Liver (tissue), 8 donors: ENCODE measurements at regions not wholly inside any gene's neighbourhood (a gene's known extent, or its start where the extent isn't known, plus 50 kb on each side); places are given as distances from the start of the nearest gene placed in this dataset.

ENCODE experiments used
- DNase-seq: peaks from one replicate; pipeline ENCODE4 v3.0.0-alpha.2; 2017; ENCODE audit warnings: low spot score
- H3K27ac ChIP-seq, 2 donors: one replicate each; pipeline ENCODE4 v1.7.0; 2013; ENCODE audit warnings: inconsistent platforms in 2 of 2, low read length in 2 of 2, control low read depth in 1 of 2, low read depth in 1 of 2, mild to moderate bottlenecking in 1 of 2
- H3K27me3 ChIP-seq, 4 donors: one replicate each; pipeline versions ENCODE4 v1.6.1 to v1.7.0; 2013; ENCODE audit warnings: low read length in 3 of 4, inconsistent platforms in 1 of 4, mild to moderate bottlenecking in 1 of 4, moderate library complexity in 1 of 4; ENCODE audit not compliant: control insufficient read depth in 4 of 4, insufficient read depth in 4 of 4
- H3K36me3 ChIP-seq, 4 donors: one replicate each; pipeline versions ENCODE4 v1.6.1 to v1.7.0; 2013; ENCODE audit warnings: low read length in 3 of 4, mild to moderate bottlenecking in 3 of 4, low read depth in 1 of 4, moderate library complexity in 1 of 4; ENCODE audit not compliant: control insufficient read depth in 4 of 4, insufficient read depth in 3 of 4
- H3K4me1 ChIP-seq, 4 donors: one replicate each; pipeline versions ENCODE4 v1.6.1 to v1.7.0; 2013; ENCODE audit warnings: low read length in 3 of 4, mild to moderate bottlenecking in 3 of 4, moderate library complexity in 1 of 4; ENCODE audit not compliant: control insufficient read depth in 4 of 4, insufficient read depth in 4 of 4
- H3K4me3 ChIP-seq, 3 donors: one replicate each; pipeline versions ENCODE4 v1.6.1 to v1.7.0; 2013; ENCODE audit warnings: low read length in 3 of 3, control low read depth in 1 of 3, low read depth in 1 of 3, mild to moderate bottlenecking in 1 of 3
- H3K9ac ChIP-seq, 2 donors: one replicate each; pipeline ENCODE4 v1.7.0; 2013; ENCODE audit warnings: low read length in 2 of 2, mild to moderate bottlenecking in 2 of 2, moderate library complexity in 2 of 2, control low read depth in 1 of 2, low read depth in 1 of 2
- H3K9me3 ChIP-seq, 4 donors: one replicate each; pipeline versions ENCODE4 v1.6.1 to v1.7.0; 2013; ENCODE audit warnings: low read length in 3 of 4; ENCODE audit not compliant: control insufficient read depth in 4 of 4
- ATF3 ChIP-seq: IDR thresholded peaks from 2 replicates; pipeline ENCODE4 v1.6.1; 2016; ENCODE audit warnings: antibody characterized with exemption
- CTCF ChIP-seq: fragments of 150-350 bp; IDR thresholded peaks from 2 replicates; pipeline ENCODE4 v1.5.1; 2017; ENCODE audit warnings: improper control_type of control experiment, low read depth, low read length; ENCODE audit not compliant: missing input control
- EGR1 ChIP-seq, 2 donors: IDR thresholded peaks; 2 replicates each; pipeline ENCODE4 v1.6.1; 2016 to 2018; ENCODE audit warnings: antibody characterized with exemption in 2 of 2, low read depth in 2 of 2
- FOXA1 ChIP-seq: IDR thresholded peaks from 2 replicates; pipeline ENCODE4 v1.6.1; 2016; ENCODE audit warnings: antibody characterized with exemption
- FOXA2 ChIP-seq: IDR thresholded peaks from 2 replicates; pipeline ENCODE4 v1.6.1; 2016; ENCODE audit warnings: antibody characterized with exemption
- GABPA ChIP-seq, 2 donors: IDR thresholded peaks in 1 of 2; conservative IDR thresholded peaks in 1 of 2; 2 replicates each; pipeline ENCODE4 v1.6.1; 2016; ENCODE audit warnings: antibody characterized with exemption in 2 of 2, mild to moderate bottlenecking in 1 of 2, moderate library complexity in 1 of 2
- HNF4A ChIP-seq, 2 donors: conservative IDR thresholded peaks; 2 replicates each; pipeline ENCODE4 v1.6.1; 2016; ENCODE audit warnings: antibody characterized with exemption in 2 of 2, mild to moderate bottlenecking in 2 of 2
- HNF4G ChIP-seq: IDR thresholded peaks from 2 replicates; pipeline ENCODE4 v1.6.1; 2016; ENCODE audit warnings: antibody characterized with exemption
- JUND ChIP-seq, 2 donors: IDR thresholded peaks; 2 replicates each; pipeline ENCODE4 v1.6.1; 2016; ENCODE audit warnings: antibody characterized with exemption in 2 of 2
- MAX ChIP-seq: IDR thresholded peaks from 2 replicates; pipeline ENCODE4 v1.6.1; 2016; ENCODE audit warnings: antibody characterized with exemption
- NR2F2 ChIP-seq: IDR thresholded peaks from 2 replicates; pipeline ENCODE4 v1.6.1; 2016; ENCODE audit warnings: antibody characterized with exemption
- RAD21 ChIP-seq, 2 donors: IDR thresholded peaks; 2 replicates each; pipeline ENCODE4 v1.6.1; 2016; ENCODE audit warnings: antibody characterized with exemption in 2 of 2, mild to moderate bottlenecking in 2 of 2
- REST ChIP-seq: IDR thresholded peaks from 2 replicates; pipeline ENCODE4 v1.6.1; 2016; ENCODE audit warnings: antibody characterized with exemption, mild to moderate bottlenecking
- RXRA ChIP-seq, 2 donors: IDR thresholded peaks; 2 replicates each; pipeline ENCODE4 v1.6.1; 2017 to 2018; ENCODE audit warnings: antibody characterized with exemption in 2 of 2, mild to moderate bottlenecking in 1 of 2
- SP1 ChIP-seq: IDR thresholded peaks from 2 replicates; pipeline ENCODE4 v1.6.1; 2018; ENCODE audit warnings: antibody characterized with exemption, mild to moderate bottlenecking
- ZBTB33 ChIP-seq: IDR thresholded peaks from 2 replicates; pipeline ENCODE4 v1.6.1; 2016; ENCODE audit warnings: antibody characterized with exemption
- WGBS: extraction: QIAGEN DNeasy Blood & Tissue Kit; methylation state at CpG from one replicate; pipeline ENCODE4 v1.1.7; 2013; 5-methylcytosine and 5-hydroxymethylcytosine counted together
- donor health status: healthy.
- donor health status: healthy.
- donor health status: healthy.
- donor health status: healthy.
- donor health status: healthy.

- no peak for DNase-seq
- no peaks in the 10 kb centered on the region for H3K9me3 ChIP-seq
- no peak overlapping the region for H3K4me3 ChIP-seq
- no peaks in the 10 kb centered on the region for H3K36me3 ChIP-seq
- WGBS = 85% methylated on average over 13 of the region's 13 CpGs
- no peaks in the 10 kb centered on the region for H3K27me3 ChIP-seq
- TF ChIP-seq JUND (IDR thresholded peaks at IDR 0.05) = no peak
- no peak for TF ChIP-seq HNF4A (conservative IDR thresholded peaks at IDR 0.05)
- no peak for TF ChIP-seq RXRA (IDR thresholded peaks at IDR 0.05)
- no peak for TF ChIP-seq MAX
- TF ChIP-seq FOXA2 = no peak
- TF ChIP-seq ZBTB33 = no peak
- no peak for TF ChIP-seq SP1
- no peak for TF ChIP-seq REST
- no peak for TF ChIP-seq FOXA1
- TF ChIP-seq HNF4G = no peak
- TF ChIP-seq RAD21 (IDR thresholded peaks at IDR 0.05) = no peak
- TF ChIP-seq EGR1 (IDR thresholded peaks at IDR 0.05; ENCODE audit: low read depth in 2 of 2) = no peak
- no peak for TF ChIP-seq ATF3
- no peak for TF ChIP-seq GABPA (IDR thresholded peaks at IDR 0.05 in 1 of 2, conservative IDR thresholded peaks at IDR 0.05 in 1 of 2)
- no peak for TF ChIP-seq CTCF
- no peak for TF ChIP-seq NR2F2
- H3K4me1 ChIP-seq = peaks cover 0 to 4% (median under 1%) of the 10 kb centered on the region in 4 donors
- H3K27ac ChIP-seq = no peak overlapping the region
- H3K9ac ChIP-seq = no peak overlapping the region
Observed at GRCh38 chr9:89817151-89817950, 212.5 kb downstream of the GADD45G start.
